ENCODE measurements at regions not wholly inside any gene's neighbourhood (a gene's known extent, or its start where the extent isn't known, plus 50 kb on each side); places are given as distances from the start of the nearest gene placed in this dataset.

DNA sequence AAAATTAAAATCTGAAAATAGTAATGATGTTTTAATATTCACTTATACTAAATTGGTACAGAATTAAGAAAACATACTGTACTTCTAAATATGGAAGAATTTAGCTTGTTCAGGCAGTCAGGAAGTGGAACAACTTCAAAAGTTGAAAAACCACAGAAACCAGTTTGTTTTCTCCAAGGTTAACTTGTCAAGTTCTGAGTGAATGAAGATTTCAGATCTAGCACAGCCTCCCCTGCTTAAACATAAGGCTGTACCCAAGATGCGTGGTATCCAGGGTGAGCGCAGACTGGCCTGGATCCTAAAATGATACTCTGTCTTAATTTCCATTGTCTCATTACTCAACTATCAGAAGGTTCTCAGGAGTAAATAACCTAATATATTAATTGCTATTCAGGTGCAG, 730.7 kb upstream of the KIF2B start:
- TF ChIP-seq, protein P1, sequence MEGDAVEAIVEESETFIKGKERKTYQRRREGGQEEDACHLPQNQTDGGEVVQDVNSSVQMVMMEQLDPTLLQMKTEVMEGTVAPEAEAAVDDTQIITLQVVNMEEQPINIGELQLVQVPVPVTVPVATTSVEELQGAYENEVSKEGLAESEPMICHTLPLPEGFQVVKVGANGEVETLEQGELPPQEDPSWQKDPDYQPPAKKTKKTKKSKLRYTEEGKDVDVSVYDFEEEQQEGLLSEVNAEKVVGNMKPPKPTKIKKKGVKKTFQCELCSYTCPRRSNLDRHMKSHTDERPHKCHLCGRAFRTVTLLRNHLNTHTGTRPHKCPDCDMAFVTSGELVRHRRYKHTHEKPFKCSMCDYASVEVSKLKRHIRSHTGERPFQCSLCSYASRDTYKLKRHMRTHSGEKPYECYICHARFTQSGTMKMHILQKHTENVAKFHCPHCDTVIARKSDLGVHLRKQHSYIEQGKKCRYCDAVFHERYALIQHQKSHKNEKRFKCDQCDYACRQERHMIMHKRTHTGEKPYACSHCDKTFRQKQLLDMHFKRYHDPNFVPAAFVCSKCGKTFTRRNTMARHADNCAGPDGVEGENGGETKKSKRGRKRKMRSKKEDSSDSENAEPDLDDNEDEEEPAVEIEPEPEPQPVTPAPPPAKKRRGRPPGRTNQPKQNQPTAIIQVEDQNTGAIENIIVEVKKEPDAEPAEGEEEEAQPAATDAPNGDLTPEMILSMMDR (IDR thresholded peaks at IDR 0.05 in 4 of 5, conservative IDR thresholded peaks at IDR 0.05 in 1 of 5): no peak
- no peak for TF ChIP-seq POLR2A (IDR thresholded peaks at IDR 0.05)
